Omental fat pad (tissue), 3 donors: ENCODE measurements at regions not wholly inside any gene's neighbourhood (a gene's known extent, or its start where the extent isn't known, plus 50 kb on each side); places are given as distances from the start of the nearest gene placed in this dataset.
A peak's percentile ranks its signal among the peaks of the same experiment; 100 is the strongest.

Experiments
- ATAC-seq: fragments of 150-250 bp; one replicate; pipeline ENCODE4 v1.9.1; 2016; ENCODE audit warnings: mild to moderate bottlenecking, moderate library complexity; ENCODE audit not compliant: low FRiP score
- DNase-seq: peaks from one replicate; pipeline ENCODE4 v3.0.0-alpha.2; 2019; ENCODE audit warnings: low spot score
- TF ChIP-seq, protein P1 (sequence below), 3 donors: fragments of 450-650 bp; IDR thresholded peaks; one replicate each; pipeline ENCODE4 v1.5.1; 2016 to 2017; ENCODE audit warnings: antibody characterized with exemption in 3 of 3, mild to moderate bottlenecking in 3 of 3, moderate library complexity in 2 of 3

DNA sequence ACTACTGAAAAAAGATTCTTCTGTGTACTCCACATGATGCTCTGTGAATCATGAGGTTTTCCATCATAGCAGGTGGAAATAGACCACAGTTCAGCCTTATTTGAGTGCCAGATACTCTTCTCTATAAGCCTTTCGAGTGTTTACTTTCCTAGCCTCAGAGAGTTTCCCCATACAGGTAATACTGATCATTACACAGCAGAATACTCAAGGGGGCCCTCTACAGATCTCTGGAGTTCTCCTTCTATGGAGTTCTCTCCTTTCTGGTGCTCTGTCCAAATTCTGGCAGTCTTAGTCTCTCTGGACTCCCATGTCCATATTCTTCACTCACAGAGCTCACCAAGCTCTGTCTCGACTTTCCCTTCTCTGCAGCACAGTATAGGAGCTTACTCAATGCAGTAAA is 175.7 kb upstream of the CARD18 start:
- ATAC-seq (no peak), DNase-seq (no peak)
- TF ChIP-seq, protein P1, sequence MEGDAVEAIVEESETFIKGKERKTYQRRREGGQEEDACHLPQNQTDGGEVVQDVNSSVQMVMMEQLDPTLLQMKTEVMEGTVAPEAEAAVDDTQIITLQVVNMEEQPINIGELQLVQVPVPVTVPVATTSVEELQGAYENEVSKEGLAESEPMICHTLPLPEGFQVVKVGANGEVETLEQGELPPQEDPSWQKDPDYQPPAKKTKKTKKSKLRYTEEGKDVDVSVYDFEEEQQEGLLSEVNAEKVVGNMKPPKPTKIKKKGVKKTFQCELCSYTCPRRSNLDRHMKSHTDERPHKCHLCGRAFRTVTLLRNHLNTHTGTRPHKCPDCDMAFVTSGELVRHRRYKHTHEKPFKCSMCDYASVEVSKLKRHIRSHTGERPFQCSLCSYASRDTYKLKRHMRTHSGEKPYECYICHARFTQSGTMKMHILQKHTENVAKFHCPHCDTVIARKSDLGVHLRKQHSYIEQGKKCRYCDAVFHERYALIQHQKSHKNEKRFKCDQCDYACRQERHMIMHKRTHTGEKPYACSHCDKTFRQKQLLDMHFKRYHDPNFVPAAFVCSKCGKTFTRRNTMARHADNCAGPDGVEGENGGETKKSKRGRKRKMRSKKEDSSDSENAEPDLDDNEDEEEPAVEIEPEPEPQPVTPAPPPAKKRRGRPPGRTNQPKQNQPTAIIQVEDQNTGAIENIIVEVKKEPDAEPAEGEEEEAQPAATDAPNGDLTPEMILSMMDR (IDR thresholded peaks at IDR 0.05): no peak

DNA sequence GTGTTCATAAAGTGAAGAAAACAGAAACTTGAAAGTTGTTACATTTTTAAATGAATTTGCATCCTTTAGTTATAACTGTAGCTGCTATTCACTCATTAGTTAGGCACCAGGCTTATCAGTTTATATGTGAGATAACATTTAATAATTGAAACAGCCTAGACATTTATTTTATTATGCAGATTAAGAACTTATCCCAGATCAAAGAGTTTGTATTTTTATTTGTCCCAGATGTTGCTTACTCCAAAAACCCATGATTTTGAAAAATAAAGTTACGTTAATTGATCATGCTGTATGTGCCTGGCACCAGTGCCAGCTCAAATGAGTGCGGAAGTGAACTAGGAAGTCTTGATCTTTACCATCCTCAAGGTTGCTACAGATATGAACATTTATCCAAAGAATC is 172.7 kb upstream of the CARD18 start:
- ATAC-seq (no peak), DNase-seq (no peak)
- TF ChIP-seq, protein P1 (IDR thresholded peaks at IDR 0.05): no peak

DNA sequence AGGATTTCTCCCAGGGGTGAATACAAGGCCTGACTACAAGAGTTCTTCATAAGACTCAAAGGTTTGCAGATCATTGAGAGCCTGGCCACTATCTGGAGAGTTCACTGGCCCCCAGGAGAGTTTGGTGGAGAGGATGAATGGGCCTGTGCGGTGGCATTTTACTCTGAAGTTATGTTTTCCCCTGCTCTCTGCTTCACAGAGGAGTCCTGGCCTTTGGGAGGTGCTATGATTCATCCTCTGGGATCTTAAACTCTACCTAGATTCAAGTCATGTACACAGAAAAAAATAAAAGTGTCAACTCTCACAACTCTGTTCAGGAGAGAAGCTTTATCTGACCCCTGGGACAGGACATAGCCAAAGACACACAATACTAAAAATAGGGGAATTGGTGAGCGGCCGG is 159.1 kb upstream of the CARD18 start:
- DNase-seq (no peak), ATAC-seq (no peak)
- TF ChIP-seq, protein P1 (IDR thresholded peaks at IDR 0.05): no peak

DNA sequence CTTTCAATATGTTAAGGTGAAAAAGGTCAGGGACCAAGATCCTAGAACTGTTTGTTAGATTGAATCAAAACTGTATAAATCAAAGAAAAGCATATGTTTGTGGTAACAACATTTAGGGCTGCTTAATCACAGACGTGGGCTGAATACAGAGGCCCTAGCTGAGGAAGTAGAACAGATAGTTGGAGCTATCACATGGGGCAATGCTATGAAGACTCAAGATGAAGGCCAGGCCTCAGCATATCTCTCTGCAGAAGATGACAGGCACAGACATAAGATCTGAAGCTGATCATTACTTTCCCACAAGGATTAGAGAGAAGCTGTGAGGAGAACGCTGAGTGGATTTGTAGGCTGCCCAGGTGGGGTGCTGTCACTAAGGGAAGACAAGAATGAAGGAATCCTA is 158.6 kb upstream of the CARD18 start:
- ATAC-seq: no peak
- no peak for DNase-seq
- TF ChIP-seq, protein P1 (IDR thresholded peaks at IDR 0.05): no peak

GRCh38 chr11:105297463-105297862 is 157.9 kb upstream of the CARD18 start:
- DNase-seq (no peak), ATAC-seq (peak; percentile 32)
- TF ChIP-seq, protein P1 (IDR thresholded peaks at IDR 0.05): no peak

GRCh38 chr11:105296806-105297205 is 157.2 kb upstream of the CARD18 start:
- TF ChIP-seq, protein P1 (IDR thresholded peaks at IDR 0.05): no peak
- no peak for ATAC-seq
- DNase-seq: no peak

GRCh38 chr11:105296386-105296785 is 156.8 kb upstream of the CARD18 start:
- DNase-seq (no peak), ATAC-seq (no peak)
- TF ChIP-seq, protein P1 (IDR thresholded peaks at IDR 0.05): no peak
